ENCODE measurements at regions not wholly inside any gene's neighbourhood (a gene's known extent, or its start where the extent isn't known, plus 50 kb on each side); places are given as distances from the start of the nearest gene placed in this dataset.
"Not testable (repeated sequence)": the region's sequence is repeated elsewhere in the genome, so short reads cannot be mapped to it uniquely, and the experiment has no call there.

DNA sequence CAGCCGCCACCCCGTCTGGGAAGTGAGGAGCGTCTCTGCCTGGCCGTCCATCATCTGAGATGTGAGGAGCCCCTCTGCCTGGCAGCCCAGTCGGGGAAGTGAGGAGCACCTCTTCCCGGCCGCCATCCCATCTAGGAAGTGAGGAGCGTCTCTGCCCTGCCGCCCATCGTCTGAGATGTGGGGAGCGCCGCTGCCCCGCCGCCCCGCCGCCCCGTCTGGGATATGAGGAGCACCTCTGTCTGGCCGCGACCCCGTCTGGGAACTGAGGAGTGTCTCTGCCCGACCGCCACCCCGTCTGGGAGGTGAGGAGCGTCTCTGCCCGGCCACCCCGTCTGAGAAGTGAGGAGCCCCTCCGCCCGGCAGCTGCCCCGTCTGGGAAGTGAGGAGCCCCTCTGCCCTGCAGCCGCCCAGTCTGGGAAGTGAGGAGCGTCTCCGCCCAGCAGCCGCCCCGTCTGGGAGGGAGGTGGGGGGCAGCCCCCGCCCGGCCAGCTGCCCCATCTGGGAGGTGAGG lies 94.3 kb downstream of the BAMBI start:
- intact Hi-C loops (cut with micrococcal nuclease); H3K4me1 Mint-ChIP-seq (ENCODE audit: low read depth); H3K9me3 Mint-ChIP-seq; H3K4me3 Mint-ChIP-seq; H3K36me3 Mint-ChIP-seq (ENCODE audit: low read depth); H3K27ac Mint-ChIP-seq: not testable (repeated sequence)
- peaks cover 28% of the 10 kb centered on the region for H3K27me3 Mint-ChIP-seq

DNA sequence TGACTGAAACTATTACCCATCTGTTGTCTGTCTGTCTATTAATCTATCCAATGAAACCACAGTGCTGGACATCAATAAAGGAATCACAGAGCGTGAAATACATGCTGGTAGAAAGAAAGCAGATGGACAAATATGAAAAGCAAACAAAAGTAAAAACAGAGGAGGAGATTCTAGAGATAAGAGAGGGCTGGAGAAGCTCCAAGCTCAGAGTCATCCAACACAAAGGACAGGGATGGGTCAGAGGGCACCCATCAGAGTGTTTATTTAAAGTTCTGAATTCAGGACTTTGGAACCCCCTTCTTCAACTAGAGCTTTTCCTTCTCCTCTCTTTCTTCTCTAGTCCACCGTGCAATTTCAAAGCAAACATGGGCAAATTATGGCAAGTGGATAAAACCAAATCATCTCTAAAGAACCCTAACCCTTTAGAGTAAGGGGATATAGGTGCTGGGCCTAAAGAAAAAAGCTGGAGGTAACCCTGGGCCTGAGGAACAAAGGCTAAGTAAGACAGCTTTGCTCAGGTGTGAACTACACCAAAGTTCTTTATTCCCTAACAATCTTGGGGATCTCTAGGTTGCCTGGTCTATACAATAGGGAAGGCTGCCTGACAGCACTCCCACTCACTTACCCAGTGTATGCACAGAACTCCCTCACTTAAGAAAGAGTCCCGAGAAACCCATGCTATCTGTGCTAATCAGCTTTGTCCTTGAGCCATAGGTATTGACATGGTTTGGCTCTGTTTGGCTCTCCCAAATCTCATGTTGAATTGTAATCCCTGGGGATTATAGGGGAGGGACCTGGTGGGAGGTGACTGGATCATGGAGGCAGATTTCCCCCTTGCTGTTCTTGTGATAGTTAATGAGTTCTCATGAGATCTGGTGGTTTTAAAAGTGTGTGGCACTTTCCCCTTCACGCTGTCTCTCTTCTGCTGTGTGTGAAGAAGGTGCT lies 97.0 kb downstream of the BAMBI start:
- Mint-ChIP-seq H3K4me3 (no peak overlapping the region), H3K9me3 (no peaks in the 10 kb centered on the region), H3K4me1 (ENCODE audit: low read depth) (peaks cover 4% of the 10 kb centered on the region), H3K27ac (no peak overlapping the region), H3K27me3 (peaks cover 18% of the 10 kb centered on the region), H3K36me3 (ENCODE audit: low read depth) (no peaks in the 10 kb centered on the region)
- intact Hi-C loops (cut with micrococcal nuclease): no loop called here

DNA sequence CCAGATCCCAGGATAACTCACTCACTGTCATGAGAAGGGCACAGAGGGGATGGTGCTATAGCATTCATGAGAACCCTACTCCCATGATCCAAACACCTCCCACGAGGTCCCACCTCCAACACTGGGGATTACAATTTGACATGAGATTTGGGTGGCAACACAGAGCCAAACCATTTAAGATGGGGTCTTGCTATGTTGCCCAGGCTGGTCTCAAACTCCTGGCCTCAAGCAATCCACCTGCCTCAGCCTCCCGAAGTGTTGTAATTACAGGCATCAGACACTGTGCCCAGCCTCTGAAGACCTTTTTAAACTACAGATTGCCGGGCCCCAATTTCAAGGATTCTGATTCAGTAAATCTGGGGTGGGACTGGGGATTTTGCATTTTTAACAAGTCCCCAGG lies 98.5 kb downstream of the BAMBI start:
- Mint-ChIP-seq H3K9me3 (no peaks in the 10 kb centered on the region), H3K27me3 (peaks cover 16% of the 10 kb centered on the region), H3K36me3 (ENCODE audit: low read depth) (no peaks in the 10 kb centered on the region), H3K4me3 (no peak overlapping the region), H3K27ac (no peak overlapping the region), H3K4me1 (ENCODE audit: low read depth) (peaks cover 4% of the 10 kb centered on the region)
- intact Hi-C loops (cut with micrococcal nuclease): no loop called here

DNA sequence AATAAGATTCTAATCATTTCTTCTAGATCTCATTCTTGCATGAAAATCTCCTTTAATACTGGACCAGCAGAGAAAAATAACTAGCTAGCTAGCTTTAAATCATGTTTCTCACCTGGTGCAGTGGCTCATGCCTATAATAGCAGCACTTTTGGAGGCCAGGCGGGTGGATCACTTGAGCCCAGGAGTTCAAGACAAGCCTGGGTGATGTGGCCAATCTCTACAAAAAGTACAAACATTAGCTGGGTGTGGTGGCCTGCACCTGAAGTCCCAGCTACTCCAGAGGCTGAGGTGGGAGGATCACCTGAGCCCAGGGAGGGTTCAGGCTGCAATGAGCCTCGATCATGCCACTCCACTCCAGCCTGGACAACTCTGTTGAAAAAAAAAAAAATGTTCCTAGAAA lies 99.2 kb downstream of the BAMBI start:
- Mint-ChIP-seq H3K27me3 (peaks cover 9% of the 10 kb centered on the region), H3K9me3 (no peaks in the 10 kb centered on the region), H3K36me3 (ENCODE audit: low read depth) (no peaks in the 10 kb centered on the region), H3K27ac (no peak overlapping the region), H3K4me3 (no peak overlapping the region), H3K4me1 (ENCODE audit: low read depth) (peaks cover 4% of the 10 kb centered on the region)
- intact Hi-C loops (cut with micrococcal nuclease): no loop called here

DNA sequence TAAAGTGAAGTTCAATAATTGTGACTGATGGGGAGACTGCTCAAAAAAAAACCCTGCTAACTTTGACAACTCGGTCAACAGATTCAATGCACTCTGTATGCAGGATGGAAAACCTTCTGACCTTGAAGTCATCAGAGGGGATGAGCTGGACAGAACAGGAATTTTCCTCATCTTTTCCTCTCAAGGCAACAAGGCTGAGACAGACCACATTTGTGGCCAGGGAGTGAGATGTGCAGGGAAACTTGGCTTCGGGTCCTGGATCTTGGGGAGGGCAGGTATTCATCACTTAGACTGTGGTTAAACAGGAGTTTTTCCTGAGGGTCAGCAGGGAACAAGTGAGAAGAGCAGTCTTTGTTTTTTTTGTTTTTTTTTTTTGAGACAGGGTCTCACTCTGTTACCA lies 100.6 kb downstream of the BAMBI start:
- Mint-ChIP-seq H3K4me1 (ENCODE audit: low read depth) (peaks cover 4% of the 10 kb centered on the region), H3K4me3 (no peak overlapping the region), H3K36me3 (ENCODE audit: low read depth) (no peaks in the 10 kb centered on the region), H3K9me3 (no peaks in the 10 kb centered on the region), H3K27me3 (peaks cover 7% of the 10 kb centered on the region), H3K27ac (no peak overlapping the region)
- intact Hi-C loops (cut with micrococcal nuclease): no loop called here

DNA sequence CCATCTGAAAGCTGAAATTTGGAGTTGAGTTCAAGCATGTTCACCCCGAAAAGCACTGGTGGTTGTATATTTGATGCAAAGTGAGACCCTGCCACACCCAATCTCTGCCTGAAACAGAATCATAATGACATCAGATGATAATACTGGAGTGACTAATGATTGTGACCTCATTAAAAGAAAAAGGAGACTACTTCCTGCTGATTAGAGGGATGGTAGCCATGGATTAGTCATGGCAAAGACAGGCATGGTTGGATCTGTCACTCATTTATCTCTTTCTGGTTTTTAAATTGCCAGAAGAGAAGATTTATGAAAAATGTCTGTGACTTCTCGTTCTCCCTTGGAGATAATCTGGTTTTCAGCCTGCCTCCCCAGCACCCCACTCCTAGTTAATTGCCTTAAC lies 101.2 kb downstream of the BAMBI start:
- peaks cover 4% of the 10 kb centered on the region for H3K4me1 Mint-ChIP-seq (ENCODE audit: low read depth)
- peaks cover 5% of the 10 kb centered on the region for H3K27me3 Mint-ChIP-seq
- no peak overlapping the region for H3K27ac Mint-ChIP-seq
- intact Hi-C loops (cut with micrococcal nuclease): no loop called here
- no peak overlapping the region for H3K4me3 Mint-ChIP-seq
- H3K9me3 Mint-ChIP-seq: no peaks in the 10 kb centered on the region
- no peaks in the 10 kb centered on the region for H3K36me3 Mint-ChIP-seq (ENCODE audit: low read depth)

DNA sequence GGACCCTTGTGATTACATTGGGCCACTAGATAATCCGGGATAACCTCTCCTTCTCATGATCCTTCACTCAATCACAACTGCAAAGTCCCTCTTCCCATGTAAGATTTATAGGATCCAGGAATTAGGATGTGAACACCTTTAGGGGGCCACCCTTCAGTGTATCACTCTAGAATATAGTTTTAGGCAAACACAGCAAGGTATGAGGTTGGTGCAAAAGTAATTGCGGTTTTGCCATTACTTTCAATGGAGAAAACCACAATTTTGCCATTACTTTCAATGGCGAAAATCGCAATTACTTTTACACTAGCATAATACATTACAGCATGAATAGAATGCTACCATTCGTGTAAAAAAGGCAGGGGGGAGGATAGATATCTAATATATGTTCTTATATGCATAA lies 104.0 kb downstream of the BAMBI start:
- H3K9me3 Mint-ChIP-seq: no peaks in the 10 kb centered on the region
- H3K4me1 Mint-ChIP-seq (ENCODE audit: low read depth): no peaks in the 10 kb centered on the region
- H3K27ac Mint-ChIP-seq: no peak overlapping the region
- intact Hi-C loops (cut with micrococcal nuclease): no loop called here
- no peak overlapping the region for H3K4me3 Mint-ChIP-seq
- H3K27me3 Mint-ChIP-seq: peaks cover 2% of the 10 kb centered on the region
- H3K36me3 Mint-ChIP-seq (ENCODE audit: low read depth): no peaks in the 10 kb centered on the region

DNA sequence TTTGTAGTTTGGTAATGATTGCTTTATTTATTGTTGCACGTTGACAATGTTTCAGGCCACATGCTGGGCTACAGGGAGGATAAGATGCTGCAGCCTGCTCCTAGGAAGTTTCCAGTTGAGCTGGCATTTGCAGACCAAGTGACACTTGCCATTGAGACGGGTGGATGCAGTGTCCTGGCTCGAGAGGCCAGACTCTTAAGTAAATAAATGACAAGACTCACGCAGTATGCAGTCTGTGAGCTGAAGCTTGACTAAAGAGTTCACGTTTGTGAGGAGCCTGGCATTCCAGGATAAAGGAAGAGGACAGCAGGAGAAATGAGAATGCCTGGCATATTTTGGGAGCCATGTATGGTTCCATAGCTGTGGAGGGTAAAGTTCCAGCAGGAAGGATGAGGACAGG lies 105.8 kb downstream of the BAMBI start:
- H3K27me3 Mint-ChIP-seq: no peaks in the 10 kb centered on the region
- intact Hi-C loops (cut with micrococcal nuclease): no loop called here
- H3K9me3 Mint-ChIP-seq: no peaks in the 10 kb centered on the region
- H3K27ac Mint-ChIP-seq: no peak overlapping the region
- no peak overlapping the region for H3K4me3 Mint-ChIP-seq
- no peaks in the 10 kb centered on the region for H3K36me3 Mint-ChIP-seq (ENCODE audit: low read depth)
- H3K4me1 Mint-ChIP-seq (ENCODE audit: low read depth): no peaks in the 10 kb centered on the region

DNA sequence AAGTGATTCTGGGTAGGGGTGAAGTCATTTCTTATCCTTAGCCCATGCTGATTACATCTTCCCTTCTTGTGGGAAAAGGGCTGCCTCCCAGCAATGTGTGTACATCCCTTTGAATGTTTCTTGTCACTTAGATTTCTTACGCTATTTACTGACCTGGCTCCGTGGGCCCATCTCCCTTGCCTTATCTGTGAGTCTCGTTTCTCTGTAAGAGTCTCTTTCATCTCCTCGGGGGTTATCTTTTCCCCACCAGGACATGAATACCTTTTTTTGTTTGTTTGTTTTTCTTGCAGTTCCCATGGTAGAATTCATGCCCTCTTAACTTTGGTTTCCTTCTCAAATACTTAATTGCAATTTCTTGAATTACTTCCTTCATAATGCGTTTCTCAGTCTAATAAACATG lies 107.7 kb downstream of the BAMBI start:
- Mint-ChIP-seq H3K36me3 (ENCODE audit: low read depth) (no peaks in the 10 kb centered on the region), H3K27ac (no peak overlapping the region), H3K4me1 (ENCODE audit: low read depth) (peaks cover 5% of the 10 kb centered on the region), H3K4me3 (no peak overlapping the region), H3K9me3 (no peaks in the 10 kb centered on the region), H3K27me3 (peaks cover under 1% of the 10 kb centered on the region)
- intact Hi-C loops (cut with micrococcal nuclease): no loop called here

DNA sequence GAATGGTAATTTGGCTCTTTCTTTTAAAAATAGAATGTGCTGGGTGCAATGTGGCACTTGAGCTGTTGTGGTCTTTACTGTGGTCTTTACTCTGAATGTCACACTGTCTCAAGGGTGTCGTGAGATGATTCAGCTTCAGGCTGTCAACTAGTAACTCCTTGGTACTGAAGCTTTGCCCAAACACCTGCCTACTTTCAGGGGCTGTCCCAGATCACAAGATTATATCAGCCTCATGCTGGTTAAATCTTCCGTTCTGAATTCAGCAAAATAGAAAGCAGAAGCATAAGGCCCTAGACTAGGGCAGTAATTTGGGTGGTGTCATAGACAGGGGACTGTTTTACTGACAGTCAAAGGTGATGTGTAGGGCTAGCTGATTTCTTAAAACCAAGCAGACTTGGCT lies 110.9 kb downstream of the BAMBI start:
- H3K4me1 Mint-ChIP-seq (ENCODE audit: low read depth): peaks cover 5% of the 10 kb centered on the region

DNA sequence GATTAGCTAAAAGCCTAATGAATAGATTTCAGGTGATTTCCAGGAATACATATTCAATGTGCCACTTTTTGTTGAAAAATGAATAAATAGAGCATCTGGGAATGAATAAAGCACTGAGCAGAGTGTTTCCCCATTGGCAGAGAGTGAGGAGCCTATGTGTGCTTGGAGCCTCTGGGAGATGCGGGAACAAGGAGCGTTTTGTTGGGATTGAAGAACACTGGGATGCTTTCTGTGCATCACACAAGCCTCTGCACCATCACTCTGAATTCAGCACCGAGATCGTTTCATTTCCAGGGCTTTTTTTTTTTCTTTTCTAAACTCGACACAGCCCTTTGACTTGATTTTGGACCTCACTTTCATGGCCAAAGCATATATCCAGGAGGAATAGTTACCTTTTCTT lies 111.4 kb downstream of the BAMBI start:
- intact Hi-C loops (cut with micrococcal nuclease): no loop called here
- H3K4me3 Mint-ChIP-seq: no peak overlapping the region
- H3K27ac Mint-ChIP-seq: no peak overlapping the region
- H3K4me1 Mint-ChIP-seq (ENCODE audit: low read depth): peaks cover 5% of the 10 kb centered on the region
- peaks cover 5% of the 10 kb centered on the region for H3K27me3 Mint-ChIP-seq
- no peaks in the 10 kb centered on the region for H3K9me3 Mint-ChIP-seq
- no peaks in the 10 kb centered on the region for H3K36me3 Mint-ChIP-seq (ENCODE audit: low read depth)

More for the DNA sequence above, 110.9 kb downstream of the BAMBI start:
- H3K36me3 Mint-ChIP-seq (ENCODE audit: low read depth): no peaks in the 10 kb centered on the region
- intact Hi-C loops (cut with micrococcal nuclease): no loop called here
- H3K9me3 Mint-ChIP-seq: no peaks in the 10 kb centered on the region
- H3K27me3 Mint-ChIP-seq: peaks cover 5% of the 10 kb centered on the region
- no peak overlapping the region for H3K27ac Mint-ChIP-seq
- no peak overlapping the region for H3K4me3 Mint-ChIP-seq

DNA sequence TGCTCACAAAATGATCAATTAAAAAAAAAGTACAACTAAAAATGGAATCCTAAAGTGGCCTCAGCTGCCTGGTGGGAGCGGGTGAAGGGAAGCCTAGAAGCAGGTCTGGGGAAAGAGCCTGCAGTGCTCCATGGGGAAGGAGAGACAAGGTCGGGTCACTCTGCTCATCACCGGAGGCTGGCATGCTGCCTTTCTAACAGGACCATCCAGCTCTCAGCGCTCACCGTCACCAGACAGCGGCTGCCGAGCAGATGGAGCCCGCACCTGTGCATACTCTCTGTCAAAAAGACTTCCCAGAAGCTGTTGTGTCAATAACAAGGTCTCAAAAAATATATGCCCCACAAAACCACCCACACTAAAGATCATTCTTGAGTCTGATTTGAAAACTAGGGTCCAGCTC lies 112.8 kb downstream of the BAMBI start:
- Mint-ChIP-seq H3K9me3 (no peaks in the 10 kb centered on the region), H3K4me1 (ENCODE audit: low read depth) (peaks cover 5% of the 10 kb centered on the region), H3K27ac (no peak overlapping the region), H3K36me3 (ENCODE audit: low read depth) (no peaks in the 10 kb centered on the region), H3K27me3 (peaks cover 5% of the 10 kb centered on the region), H3K4me3 (no peak overlapping the region)
- intact Hi-C loops (cut with micrococcal nuclease): no loop called here

DNA sequence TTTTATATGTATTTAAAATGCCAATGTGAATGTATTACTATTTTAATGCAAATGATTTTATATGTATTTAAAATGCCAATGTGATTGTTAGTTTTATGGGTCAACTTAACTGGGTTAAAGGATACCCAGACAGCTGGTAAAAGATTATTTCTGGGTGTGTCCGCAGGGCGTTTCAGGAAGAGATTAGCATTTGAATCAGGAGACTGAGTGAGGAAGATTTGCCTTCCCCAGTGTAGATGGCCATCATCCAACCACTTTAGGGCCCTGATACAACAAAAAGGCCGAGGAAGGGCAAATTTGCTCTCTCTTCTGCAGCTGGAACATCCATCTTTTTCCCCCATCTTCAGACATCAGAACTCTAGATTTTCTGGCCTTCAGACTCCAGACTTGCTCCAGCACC lies 116.2 kb downstream of the BAMBI start:
- peaks cover 6% of the 10 kb centered on the region for H3K27me3 Mint-ChIP-seq
- no peak overlapping the region for H3K27ac Mint-ChIP-seq
- intact Hi-C loops (cut with micrococcal nuclease): no loop called here
- H3K4me1 Mint-ChIP-seq (ENCODE audit: low read depth): peaks cover 5% of the 10 kb centered on the region
- H3K9me3 Mint-ChIP-seq: peaks cover 5% of the 10 kb centered on the region
- H3K4me3 Mint-ChIP-seq: no peak overlapping the region
- H3K36me3 Mint-ChIP-seq (ENCODE audit: low read depth): no peaks in the 10 kb centered on the region

DNA sequence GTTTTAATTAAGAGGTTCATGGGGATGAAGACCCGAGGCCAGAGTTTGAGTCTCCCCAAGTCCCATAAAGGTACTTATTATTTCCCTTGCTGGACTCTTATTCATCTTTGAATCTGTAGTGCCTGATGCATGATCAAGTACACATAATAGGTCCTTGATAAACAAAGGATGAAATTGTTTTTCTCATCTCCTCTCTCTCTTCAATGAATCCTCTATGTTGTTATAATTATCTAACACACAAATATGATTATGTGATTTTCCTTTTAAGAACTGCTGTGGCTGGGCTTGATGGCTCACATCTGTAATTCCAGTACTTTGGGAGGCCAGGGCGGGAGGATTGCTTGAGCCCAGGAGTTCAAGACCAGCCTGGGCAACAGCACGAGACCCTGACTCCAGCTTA lies 117.7 kb downstream of the BAMBI start:
- peaks cover 10% of the 10 kb centered on the region for H3K27me3 Mint-ChIP-seq
- no peak overlapping the region for H3K4me3 Mint-ChIP-seq
- no peaks in the 10 kb centered on the region for H3K4me1 Mint-ChIP-seq (ENCODE audit: low read depth)
- H3K27ac Mint-ChIP-seq: no peak overlapping the region
- H3K36me3 Mint-ChIP-seq (ENCODE audit: low read depth): no peaks in the 10 kb centered on the region
- intact Hi-C loops (cut with micrococcal nuclease): no loop called here
- peaks cover 5% of the 10 kb centered on the region for H3K9me3 Mint-ChIP-seq
